Ecto neural progenitor cell (in vitro differentiated cells): ENCODE measurements at regions not wholly inside any gene's neighbourhood (a gene's known extent, or its start where the extent isn't known, plus 50 kb on each side); places are given as distances from the start of the nearest gene placed in this dataset.
A peak's percentile ranks its signal among the peaks of the same experiment; 100 is the strongest.

Experiments used
- DNase-seq: peaks from one replicate; pipeline ENCODE4 v3.0.0-alpha.2; 2018; ENCODE audit warnings: low spot score

DNA sequence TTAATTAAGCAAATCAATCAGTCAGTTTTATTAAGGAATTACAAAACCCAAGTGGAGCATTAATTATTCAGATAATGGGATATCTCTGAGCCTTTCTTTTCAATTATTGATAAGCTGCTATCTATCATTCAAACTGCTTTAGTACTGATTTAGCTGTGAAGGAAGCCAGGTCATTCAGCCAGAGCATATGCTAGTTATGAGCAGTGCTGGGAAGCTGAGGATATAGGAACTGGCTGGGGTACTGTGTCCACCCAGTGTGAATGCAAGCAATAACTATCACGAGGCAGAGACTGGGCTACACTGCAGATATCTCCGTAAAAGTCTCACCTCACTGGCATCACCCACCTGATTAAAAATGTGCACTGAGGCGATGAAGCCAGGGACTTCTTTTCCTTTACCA, 496.7 kb upstream of the PIK3C3 start:
- DNase-seq, result no peak

DNA sequence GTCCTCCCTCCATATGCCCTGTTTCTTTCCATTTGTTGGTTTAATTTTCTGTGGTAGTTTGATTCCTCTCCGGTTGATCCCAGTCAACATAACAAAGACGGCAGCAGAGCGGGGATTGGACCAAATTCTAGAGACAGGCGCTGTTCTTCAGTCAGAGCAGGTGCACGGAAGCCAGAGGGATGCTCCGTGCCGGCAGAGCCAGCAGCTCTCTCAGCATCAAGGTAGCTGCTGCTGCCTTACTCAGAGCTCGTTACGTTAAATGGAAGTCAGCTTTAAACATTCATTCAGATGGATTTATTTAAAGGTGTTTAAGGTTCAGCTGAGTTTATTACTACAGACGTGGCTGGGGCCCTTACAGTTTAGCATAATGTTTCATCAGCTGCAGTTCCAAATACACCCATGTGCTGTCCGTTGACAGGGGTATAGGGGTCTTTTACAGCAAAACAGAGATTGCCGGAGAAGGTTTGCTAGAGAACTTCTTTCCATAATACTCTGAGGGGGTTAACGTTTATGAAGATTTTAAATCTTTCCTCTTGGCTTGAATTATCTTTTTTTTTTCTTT, 497.2 kb upstream of the PIK3C3 start:
- DNase-seq, result no peak

GRCh38 chr18:41456831-41457230, 498.2 kb upstream of the PIK3C3 start:
- DNase-seq, result no peak

DNA sequence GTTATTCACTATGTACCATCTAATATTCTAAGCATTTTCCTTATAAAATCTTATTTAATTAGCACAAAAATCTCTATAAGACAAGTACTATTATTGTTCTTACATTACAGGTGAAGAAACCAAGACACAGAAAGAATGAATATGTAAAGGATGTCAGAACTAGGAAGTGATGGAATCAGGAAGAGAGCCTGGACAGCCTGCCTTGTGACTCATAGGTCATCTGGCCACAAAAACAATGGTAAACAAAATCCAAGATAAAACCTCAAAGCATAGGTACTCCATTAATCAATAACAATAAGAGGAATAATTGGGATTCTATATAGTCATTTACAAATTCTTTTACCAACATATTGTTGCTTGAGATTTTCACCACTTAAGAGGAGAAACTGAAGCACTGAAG, 505.4 kb upstream of the PIK3C3 start:
- DNase-seq, result no peak

GRCh38 chr18:41444943-41445342, 510.1 kb upstream of the PIK3C3 start:
- no peak for DNase-seq

DNA sequence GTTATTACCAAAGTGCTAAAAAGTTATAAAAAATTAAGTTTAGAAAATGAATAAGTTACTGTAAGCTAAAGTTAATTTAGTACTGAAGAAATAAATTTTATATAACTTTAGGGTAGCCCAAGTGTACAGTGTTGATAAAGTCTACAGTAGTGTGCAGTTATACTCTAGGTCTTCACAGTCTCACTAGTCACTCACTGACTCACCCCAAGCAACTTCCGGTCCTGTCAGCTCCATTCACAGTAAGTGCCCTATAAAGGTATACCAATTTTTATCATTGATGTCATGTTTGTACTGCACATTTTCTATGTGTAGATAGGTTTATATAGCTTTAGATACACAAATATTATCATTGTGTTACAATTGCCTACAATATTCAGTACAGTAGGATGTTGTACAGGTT, 518.3 kb upstream of the PIK3C3 start:
- DNase-seq, result no peak

- no peak for DNase-seq
Measured at GRCh38 chr18:41418598-41418997, 536.4 kb upstream of the PIK3C3 start.

GRCh38 chr18:41416044-41416443, 539.0 kb upstream of the PIK3C3 start:
- no peak for DNase-seq

GRCh38 chr18:41410006-41410405, 545.0 kb upstream of the PIK3C3 start:
- no peak for DNase-seq

DNA sequence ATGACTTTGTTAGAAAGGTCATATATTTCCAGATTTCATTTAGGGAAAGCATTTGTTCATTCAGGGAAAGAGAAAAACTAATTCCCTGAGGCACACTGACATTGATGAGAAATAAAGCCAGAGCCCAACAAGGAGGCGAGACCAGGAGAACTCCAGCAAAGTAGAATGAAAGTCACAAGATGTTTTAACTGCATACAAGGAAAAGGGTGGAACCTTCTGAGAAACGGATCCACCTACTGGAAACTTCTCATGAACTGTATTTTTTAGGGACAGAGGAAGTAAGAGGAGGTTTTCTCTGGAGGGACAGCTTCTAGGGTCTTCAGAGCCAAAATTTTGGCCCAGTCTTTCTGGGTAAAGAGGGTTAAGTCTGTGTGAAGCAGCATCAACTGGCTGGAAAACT, 548.2 kb upstream of the PIK3C3 start:
- no peak for DNase-seq

GRCh38 chr18:41396861-41397260, 558.2 kb upstream of the PIK3C3 start:
- no peak for DNase-seq

DNA sequence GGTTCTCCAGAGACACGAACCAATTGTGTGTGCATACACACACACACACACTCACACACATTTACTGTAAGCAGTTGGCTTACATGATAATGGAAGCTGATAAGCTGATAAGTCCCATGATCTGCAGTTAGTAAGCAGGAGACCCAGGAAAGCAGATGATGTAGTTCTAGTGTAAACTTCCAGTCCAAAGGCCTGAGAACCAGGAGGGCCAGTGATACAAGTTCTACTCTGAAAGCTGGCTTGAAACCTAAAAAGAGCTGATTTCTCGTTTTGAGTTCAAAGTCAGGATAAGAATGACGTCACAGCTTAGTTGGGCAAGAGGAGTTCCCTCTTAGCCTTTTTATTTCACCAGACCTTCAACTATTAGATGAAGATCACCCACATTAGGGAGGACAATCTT, 558.8 kb upstream of the PIK3C3 start:
- no peak for DNase-seq

DNA sequence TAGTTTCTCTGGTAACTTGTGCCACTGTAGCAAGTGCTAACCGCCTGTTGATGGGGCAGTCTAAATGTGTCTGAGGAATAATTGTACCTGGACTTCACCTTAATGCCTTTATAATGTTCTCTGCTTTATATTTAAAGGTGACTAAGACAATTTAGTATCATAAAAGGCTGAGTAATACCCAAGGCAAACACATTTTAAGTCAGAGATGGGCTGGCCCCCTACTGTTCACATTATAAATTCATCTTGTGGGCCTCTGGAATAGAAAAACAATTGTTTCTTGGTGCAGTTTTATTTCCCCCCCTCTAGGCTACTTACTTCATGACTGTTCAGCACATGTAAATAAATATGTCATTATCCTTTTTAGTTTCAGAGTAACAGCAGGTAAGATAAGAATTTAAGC, 559.3 kb upstream of the PIK3C3 start:
- no peak for DNase-seq

DNA sequence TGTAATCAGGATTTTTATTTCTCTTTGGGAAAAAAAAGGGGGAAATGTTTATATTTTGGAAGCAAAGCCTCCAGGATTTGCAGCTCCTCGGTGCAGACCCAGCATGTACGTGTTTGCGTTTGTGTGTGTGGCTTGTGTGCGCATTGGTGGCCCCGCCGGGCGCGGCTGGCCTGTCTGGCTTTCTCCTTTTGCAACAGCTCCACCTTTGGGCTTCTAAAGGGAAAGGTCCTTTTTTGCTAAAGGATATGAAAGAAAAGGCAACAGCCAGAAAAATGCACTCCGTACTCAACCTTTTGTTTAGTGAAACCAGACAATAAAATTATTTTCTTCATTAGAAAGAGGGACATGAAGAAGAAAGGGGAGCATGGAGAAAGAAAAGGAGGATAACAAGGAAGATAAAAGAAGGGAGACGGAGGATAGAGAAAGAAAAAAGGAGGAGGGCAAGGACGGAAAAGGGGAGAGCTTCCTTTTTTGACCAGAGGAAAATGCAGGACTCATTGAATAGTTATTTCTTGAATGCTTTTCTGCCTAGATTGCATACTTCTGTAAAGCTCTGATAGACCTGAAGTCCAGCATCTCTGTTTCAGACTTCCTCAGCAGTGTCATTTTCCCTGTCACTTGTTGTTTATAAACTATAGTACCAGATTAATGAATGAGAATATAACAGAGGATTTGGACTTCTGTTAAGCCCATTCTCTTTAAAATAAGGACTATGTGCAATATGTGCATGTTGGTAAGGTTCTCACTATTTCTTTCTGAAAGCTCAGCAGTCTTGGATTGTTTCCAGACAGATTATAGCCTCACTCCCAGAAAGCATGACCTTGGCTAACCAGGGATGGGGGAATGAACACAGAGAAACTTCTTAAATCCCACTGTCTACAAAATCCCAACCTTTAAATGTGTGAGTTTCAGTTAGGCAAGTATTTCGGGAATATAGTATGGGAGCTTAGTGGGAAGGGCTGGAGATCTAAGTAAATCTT, 563.1 kb upstream of the PIK3C3 start:
- peak; percentile 83 for DNase-seq

DNA sequence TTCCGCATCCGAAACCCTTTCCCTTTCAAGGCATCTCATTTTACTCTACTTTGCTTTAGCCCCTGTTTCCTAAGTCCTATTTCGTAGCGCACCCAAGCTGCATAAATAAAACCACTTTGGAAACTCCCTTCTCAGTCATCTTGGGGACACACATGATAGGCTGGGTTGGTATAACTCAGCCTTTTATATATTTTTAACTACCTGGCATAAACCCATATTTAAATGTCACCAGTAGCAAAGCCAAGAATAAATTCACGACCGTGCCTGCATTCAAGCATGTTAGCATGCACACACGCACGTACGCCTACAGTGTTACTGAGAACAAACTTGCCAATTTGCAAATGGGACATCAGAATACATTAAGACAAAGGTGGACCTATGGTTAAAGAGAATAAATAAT, 564.7 kb upstream of the PIK3C3 start:
- no peak for DNase-seq

GRCh38 chr18:41378598-41378997, 576.4 kb upstream of the PIK3C3 start:
- DNase-seq, result no peak

- DNase-seq, result no peak
Measured at GRCh38 chr18:41373612-41374011, 581.4 kb upstream of the PIK3C3 start.

GRCh38 chr18:41372046-41372665, 582.9 kb upstream of the PIK3C3 start:
- no peak for DNase-seq

DNA sequence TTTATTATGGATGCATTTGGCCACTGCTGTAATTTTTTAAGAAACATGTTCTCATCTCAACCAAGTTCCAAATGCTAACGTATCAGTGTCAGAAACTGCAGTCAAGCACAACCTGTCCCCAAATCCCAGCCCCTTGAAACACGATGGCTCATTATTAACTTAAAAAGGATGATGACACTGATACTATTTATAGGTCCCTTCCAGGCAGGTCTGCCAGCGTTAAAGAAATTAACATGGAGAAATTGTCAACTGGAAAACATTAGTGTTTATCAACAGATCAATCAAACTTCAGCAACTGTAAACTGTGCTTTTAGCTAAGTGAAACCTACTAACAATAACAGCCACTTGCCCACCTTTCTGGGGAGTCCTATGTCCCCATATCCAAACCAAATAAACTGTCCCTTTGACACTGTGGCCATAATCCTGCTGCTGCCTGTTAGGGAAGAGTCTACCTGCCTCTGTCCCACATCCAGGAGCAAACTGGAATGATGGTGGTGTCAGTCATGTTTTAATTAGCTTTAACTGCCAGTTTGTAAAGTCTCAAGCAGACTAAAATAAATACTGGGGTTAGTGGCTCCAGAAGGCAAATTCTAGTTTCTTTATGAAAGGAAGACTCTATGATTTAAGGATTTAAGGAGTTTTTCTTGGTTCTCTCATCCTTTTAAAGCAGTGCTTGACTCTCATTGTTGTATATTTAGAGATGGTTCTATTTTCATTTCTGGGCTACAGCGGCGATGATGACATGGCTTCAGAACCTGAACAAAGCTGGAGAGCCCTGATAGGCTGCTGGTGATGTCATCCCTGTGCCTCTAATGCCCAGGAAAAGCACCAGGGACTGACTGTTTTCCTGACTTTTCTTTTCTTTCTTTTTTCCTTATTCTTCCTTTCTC, 583.6 kb upstream of the PIK3C3 start:
- DNase-seq, result no peak

GRCh38 chr18:41370740-41371139, 584.3 kb upstream of the PIK3C3 start:
- no peak for DNase-seq

GRCh38 chr18:41357708-41358107, 597.3 kb upstream of the PIK3C3 start:
- DNase-seq, result no peak
